GM12874 (cell line): ENCODE measurements at regions not wholly inside any gene's neighbourhood (a gene's known extent, or its start where the extent isn't known, plus 50 kb on each side); places are given as distances from the start of the nearest gene placed in this dataset.

Experiments
- TF ChIP-seq, protein P1 (sequence below): IDR thresholded peaks from 2 replicates; pipeline ENCODE4 v1.5.1; 2011; ENCODE audit warnings: low read depth, mild to moderate bottlenecking, control low read depth, low read length, moderate library complexity; ENCODE audit not compliant: insufficient read depth

DNA sequence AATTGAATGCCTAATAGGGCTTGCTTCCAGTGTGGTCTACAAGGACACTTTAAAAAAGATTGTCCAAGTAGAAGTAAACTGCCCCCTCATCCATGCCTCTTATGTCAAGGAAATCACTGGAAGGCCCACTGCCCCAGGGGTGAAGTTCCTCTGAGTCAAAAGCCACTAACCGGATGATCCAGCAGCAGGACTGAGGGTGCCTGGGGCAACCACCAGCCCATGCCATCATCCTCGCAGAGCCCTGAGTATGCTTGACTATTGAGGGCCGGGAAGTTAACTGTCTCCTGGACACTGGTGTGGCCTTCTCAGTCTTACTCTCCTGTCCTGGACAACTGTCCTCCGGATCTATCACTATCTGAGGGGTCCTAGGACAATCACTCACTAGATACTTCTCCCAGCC, 411.5 kb downstream of the TENT5A start:
- TF ChIP-seq, protein P1, sequence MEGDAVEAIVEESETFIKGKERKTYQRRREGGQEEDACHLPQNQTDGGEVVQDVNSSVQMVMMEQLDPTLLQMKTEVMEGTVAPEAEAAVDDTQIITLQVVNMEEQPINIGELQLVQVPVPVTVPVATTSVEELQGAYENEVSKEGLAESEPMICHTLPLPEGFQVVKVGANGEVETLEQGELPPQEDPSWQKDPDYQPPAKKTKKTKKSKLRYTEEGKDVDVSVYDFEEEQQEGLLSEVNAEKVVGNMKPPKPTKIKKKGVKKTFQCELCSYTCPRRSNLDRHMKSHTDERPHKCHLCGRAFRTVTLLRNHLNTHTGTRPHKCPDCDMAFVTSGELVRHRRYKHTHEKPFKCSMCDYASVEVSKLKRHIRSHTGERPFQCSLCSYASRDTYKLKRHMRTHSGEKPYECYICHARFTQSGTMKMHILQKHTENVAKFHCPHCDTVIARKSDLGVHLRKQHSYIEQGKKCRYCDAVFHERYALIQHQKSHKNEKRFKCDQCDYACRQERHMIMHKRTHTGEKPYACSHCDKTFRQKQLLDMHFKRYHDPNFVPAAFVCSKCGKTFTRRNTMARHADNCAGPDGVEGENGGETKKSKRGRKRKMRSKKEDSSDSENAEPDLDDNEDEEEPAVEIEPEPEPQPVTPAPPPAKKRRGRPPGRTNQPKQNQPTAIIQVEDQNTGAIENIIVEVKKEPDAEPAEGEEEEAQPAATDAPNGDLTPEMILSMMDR = no peak

GRCh38 chr6:81331526-81331925, 421.0 kb downstream of the TENT5A start:
- TF ChIP-seq, protein P1 = no peak

DNA sequence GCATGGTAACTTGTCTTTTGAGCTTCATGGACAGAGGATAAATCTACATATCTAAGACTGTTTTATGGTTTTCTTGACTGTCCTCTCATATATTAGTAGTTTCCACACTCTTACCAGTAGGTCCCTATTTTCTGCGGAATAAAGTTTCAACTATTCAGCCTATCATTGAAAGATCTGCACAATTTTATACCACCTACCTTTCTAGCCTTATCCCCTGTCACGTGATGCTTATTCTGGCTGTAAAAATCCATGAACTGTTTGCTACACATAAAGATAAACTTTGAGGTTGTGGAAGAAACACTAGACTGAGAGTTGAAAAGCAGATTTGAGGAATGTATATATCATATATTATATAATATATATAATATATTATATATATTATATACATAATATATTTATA, 423.8 kb downstream of the TENT5A start:
- TF ChIP-seq, protein P1 = no peak

- TF ChIP-seq, protein P1 = no peak
These were observed 425.5 kb downstream of the TENT5A start for GRCh38 chr6:81326881-81327561.

- TF ChIP-seq, protein P1 = no peak
These were observed 442.7 kb downstream of the TENT5A start for GRCh38 chr6:81309811-81310210.

DNA sequence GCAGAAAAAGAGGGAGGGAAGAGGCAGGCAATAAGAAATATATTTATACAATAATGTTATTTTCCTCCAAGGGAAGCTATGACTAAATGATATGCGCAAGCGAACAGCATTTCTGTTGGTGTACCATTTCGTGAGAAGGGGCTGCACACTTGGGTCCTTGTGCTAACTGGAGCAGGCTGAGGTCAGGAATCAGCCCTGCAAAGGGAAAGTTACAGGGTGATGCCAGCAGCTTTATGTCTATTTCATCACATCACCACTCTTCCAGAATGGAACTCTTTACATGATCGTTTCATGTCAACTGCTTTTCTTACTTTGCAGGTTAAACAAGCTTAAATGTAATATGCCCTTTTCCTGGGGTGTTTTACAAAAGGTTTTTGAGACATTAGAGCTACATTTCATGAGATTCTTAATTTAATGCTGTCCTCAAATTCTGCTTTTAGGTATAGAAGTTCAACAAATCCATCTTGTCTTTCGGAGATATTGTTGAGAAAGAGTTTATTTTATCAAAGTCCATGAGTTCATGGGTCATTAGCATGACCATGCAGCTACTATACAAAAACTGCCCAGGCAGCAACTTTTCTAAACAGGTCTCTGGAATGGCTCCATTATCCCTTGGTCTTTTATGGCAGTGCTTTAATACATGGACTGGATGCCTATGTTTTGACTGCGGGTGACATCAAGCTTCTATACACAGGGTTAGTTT, 443.8 kb downstream of the TENT5A start:
- TF ChIP-seq, protein P1 = no peak

DNA sequence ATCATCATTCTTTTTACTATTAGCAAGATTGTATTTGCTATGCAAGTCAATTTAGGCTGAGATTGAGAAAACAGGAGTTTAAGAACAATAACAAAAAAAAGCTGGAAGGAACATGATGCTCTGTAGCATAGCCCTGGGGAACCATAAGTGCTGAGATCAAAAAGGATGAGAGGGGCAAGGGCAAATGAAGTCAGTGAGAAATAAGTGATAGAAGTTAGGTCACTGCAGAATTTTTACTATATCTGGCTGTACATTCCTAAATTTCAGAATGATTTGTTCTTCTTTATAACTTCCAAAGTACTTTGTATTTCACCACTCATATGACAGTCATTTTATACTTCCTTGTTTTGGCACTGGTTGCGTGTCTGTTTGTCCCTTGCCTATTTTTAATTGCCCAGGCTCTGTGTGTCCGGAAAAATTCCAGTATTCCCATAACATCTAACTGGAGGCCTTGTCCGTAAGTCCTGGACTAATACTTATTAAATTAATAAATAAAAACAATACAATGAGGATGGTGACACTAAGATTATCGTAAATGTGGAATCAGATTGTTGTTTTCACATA, 444.7 kb downstream of the TENT5A start:
- TF ChIP-seq, protein P1 = no peak
